HCT116 (cell line): ENCODE measurements at regions not wholly inside any gene's neighbourhood (a gene's known extent, or its start where the extent isn't known, plus 50 kb on each side); places are given as distances from the start of the nearest gene placed in this dataset.

Experiments
- ATAC-seq: fragments of 200-7000 bp; cut with Tn5 transposase; 2 replicates; pipeline ENCODE4 v1.9.1; 2020; ENCODE audit warnings: mild to moderate bottlenecking, moderate library complexity
- BruUV-seq: library from RNA; stranded (reverse); fragments of 400-500 nt; replicated peaks from 2 replicates; lab custom pipeline; 2021; lab: Mats Ljungman, UMichigan
- CTCF ChIA-PET: fragments of 300-600 bp; sonication (Branson Sonifier 250); formaldehyde crosslinking; loops from one replicate; lab custom pipeline; 2021; ENCODE audit warnings: antibody characterized with exemption; lab: Charles Lee
- POLR2A ChIA-PET: fragments of 300-600, 350-600 bp; sonication (Branson Sonifier 250); formaldehyde crosslinking; loops from one replicate; lab custom pipeline; 2021; ENCODE audit warnings: antibody characterized with exemption; lab: Charles Lee
- RAD21 ChIA-PET, 2 experiments: fragments of 300-600 bp; sonication (Branson Sonifier 250); formaldehyde crosslinking; loops; one replicate each; lab custom pipeline; 2023; ENCODE audit warnings: low total read pairs in 2 of 2; ENCODE audit not compliant: uncharacterized antibody in 2 of 2, unreplicated experiment in 2 of 2, low non-redundant PET in 1 of 2; lab: Charles Lee
- DNase-seq: peaks from one replicate; pipeline ENCODE4 v3.0.0-alpha.2; 2010; ENCODE audit warnings: low read depth, low spot score
- H2AFZ ChIP-seq: fragments of 200-600 bp; shearing (Covaris generic), sonication (generic); 2 replicates; pipeline ENCODE4 v1.6.1; 2017; ENCODE audit warnings: low read depth, mixed run types, mixed read lengths, antibody characterized with exemption, low read length; ENCODE audit not compliant: poor library complexity, severe bottlenecking
- H3K27ac ChIP-seq: 2 replicates; pipeline ENCODE4 v1.5.1; 2012; ENCODE audit warnings: low read depth, low read length
- H3K27me3 ChIP-seq: fragments of 200-600 bp; sonication (generic); 2 replicates; pipeline ENCODE4 v1.6.1; 2016; ENCODE audit warnings: mixed run types, low read length, mixed read lengths; ENCODE audit not compliant: insufficient read depth
- H3K36me3 ChIP-seq, 2 experiments: fragments of 200-500 bp in 1 of 2; fragments of 200-600 bp in 1 of 2; sonication (Bioruptor generic) in 1 of 2; sonication (generic) in 1 of 2; 2 replicates each; pipeline versions ENCODE4 v1.5.1 to v1.6.1; 2014 to 2016; ENCODE audit warnings: low read length in 2 of 2, inconsistent platforms in 1 of 2, mixed read lengths in 1 of 2, mixed run types in 1 of 2; ENCODE audit not compliant: insufficient read depth in 2 of 2, control insufficient read depth in 1 of 2
- H3K4me1 ChIP-seq, 2 experiments: fragments of 200-600 bp in 1 of 2; sonication (generic) in 1 of 2; 2 replicates each; pipeline versions ENCODE4 v1.5.1 to v1.6.1; 2012 to 2017; ENCODE audit warnings: low read length in 2 of 2, inconsistent platforms in 1 of 2, mild to moderate bottlenecking in 1 of 2, mixed read lengths in 1 of 2, mixed run types in 1 of 2, moderate library complexity in 1 of 2; ENCODE audit not compliant: insufficient read depth in 2 of 2, control insufficient read depth in 1 of 2
- H3K4me2 ChIP-seq: fragments of 200-600 bp; sonication (generic); 2 replicates; pipeline ENCODE4 v1.6.1; 2017; ENCODE audit warnings: mixed run types, low read length, mixed read lengths
- H3K4me3 ChIP-seq, 2 experiments: fragments of 200-600 bp in 1 of 2; sonication (generic) in 1 of 2; replicated peaks in 1 of 2; 2 replicates each; pipeline ENCODE4 v1.5.1; 2011 to 2016; ENCODE audit warnings: low read length in 2 of 2, control low read depth in 1 of 2, low read depth in 1 of 2, mild to moderate bottlenecking in 1 of 2, mixed read lengths in 1 of 2, mixed run types in 1 of 2
- H3K79me2 ChIP-seq: fragments of 200-600 bp; sonication (generic); 2 replicates; pipeline ENCODE4 v1.6.1; 2017; ENCODE audit warnings: mild to moderate bottlenecking, mixed run types, low read length, moderate library complexity, mixed read lengths; ENCODE audit not compliant: insufficient read depth
- H3K9ac ChIP-seq: fragments of 200-600 bp; sonication (generic); 2 replicates; pipeline ENCODE4 v1.6.1; 2016; ENCODE audit warnings: low read length, mixed read lengths
- H3K9me2 ChIP-seq: fragments of 200-600 bp; sonication (generic), shearing (Covaris generic); 2 replicates; pipeline ENCODE4 v1.6.1; 2017; ENCODE audit warnings: mixed run types, mild to moderate bottlenecking, moderate library complexity; ENCODE audit not compliant: insufficient read depth
- H3K9me3 ChIP-seq, 2 experiments: fragments of 200-500 bp in 1 of 2; fragments of 200-600 bp in 1 of 2; sonication (Bioruptor generic) in 1 of 2; sonication (generic) in 1 of 2; 2 replicates each; pipeline ENCODE4 v1.6.1; 2014 to 2017; ENCODE audit warnings: low read length in 2 of 2, mixed read lengths in 2 of 2, inconsistent platforms in 1 of 2, low read depth in 1 of 2, mild to moderate bottlenecking in 1 of 2, mixed run types in 1 of 2, moderate library complexity in 1 of 2; ENCODE audit not compliant: control insufficient read depth in 1 of 2, insufficient read depth in 1 of 2
- H4K20me1 ChIP-seq: fragments of 200-600 bp; sonication (generic), shearing (Covaris generic); 2 replicates; pipeline ENCODE4 v1.6.1; 2017; ENCODE audit warnings: mixed run types, mild to moderate bottlenecking, moderate library complexity; ENCODE audit not compliant: insufficient read depth
- CTCF ChIP-seq, 3 experiments: fragments of 200-600 bp in 1 of 3; sonication (generic) in 1 of 3; IDR thresholded peaks in 2 of 3; conservative IDR thresholded peaks in 1 of 3; 2 replicates each; pipeline ENCODE4 v1.5.1; 2012 to 2017; ENCODE audit warnings: low read depth in 2 of 3, low read length in 2 of 3, antibody characterized with exemption in 1 of 3, borderline replicate concordance in 1 of 3, control low read depth in 1 of 3, mild to moderate bottlenecking in 1 of 3, mixed read lengths in 1 of 3, mixed run types in 1 of 3, moderate library complexity in 1 of 3; ENCODE audit not compliant: insufficient read depth in 1 of 3
- EGR1 ChIP-seq: IDR thresholded peaks from 2 replicates; pipeline ENCODE4 v1.6.1; 2012; ENCODE audit warnings: low read depth
- ELF1 ChIP-seq: IDR thresholded peaks from 2 replicates; pipeline ENCODE4 v1.6.1; 2012; ENCODE audit warnings: low read depth, borderline replicate concordance
- EZH2phosphoT487 ChIP-seq: fragments of 200-600 bp; IDR thresholded peaks from 2 replicates; pipeline ENCODE4 v1.6.1; 2018; ENCODE audit warnings: antibody characterized with exemption, borderline replicate concordance
- FOSL1 ChIP-seq: IDR thresholded peaks from 2 replicates; pipeline ENCODE4 v1.6.1; 2012; ENCODE audit warnings: low read depth
- JUND ChIP-seq: IDR thresholded peaks from 2 replicates; pipeline ENCODE4 v1.6.1; 2012
- MAX ChIP-seq: IDR thresholded peaks from 2 replicates; pipeline ENCODE4 v1.6.1; 2012
- POLR2A ChIP-seq: IDR thresholded peaks from 2 replicates; pipeline ENCODE4 v1.7.0; 2011; ENCODE audit warnings: borderline replicate concordance; ENCODE audit not compliant: insufficient read depth, insufficient read length; ENCODE audit errors: extremely low read depth
- RAD21 ChIP-seq: IDR thresholded peaks from 2 replicates; pipeline ENCODE4 v1.6.1; 2012; ENCODE audit warnings: low read depth, mild to moderate bottlenecking
- SIN3A ChIP-seq: IDR thresholded peaks from 2 replicates; pipeline ENCODE4 v1.6.1; 2012; ENCODE audit warnings: low read depth
- SP1 ChIP-seq: IDR thresholded peaks from 2 replicates; pipeline ENCODE4 v1.6.1; 2012; ENCODE audit warnings: low read depth
- TCF7L2 ChIP-seq: IDR thresholded peaks from 2 replicates; pipeline ENCODE4 v1.7.0; 2011; ENCODE audit warnings: borderline replicate concordance, inconsistent platforms; ENCODE audit not compliant: insufficient read depth, insufficient read length; ENCODE audit errors: extremely low read depth
- YY1 ChIP-seq: IDR thresholded peaks from 2 replicates; pipeline ENCODE4 v1.6.1; 2011; ENCODE audit warnings: low read length, low read depth, moderate library complexity, mild to moderate bottlenecking; ENCODE audit not compliant: insufficient replicate concordance; ENCODE audit errors: extremely low read depth
- ZBTB33 ChIP-seq: IDR thresholded peaks from 2 replicates; pipeline ENCODE4 v1.6.1; 2011; ENCODE audit warnings: mild to moderate bottlenecking, low read length, moderate library complexity; ENCODE audit not compliant: insufficient replicate concordance; ENCODE audit errors: extremely low read depth
- ZFX ChIP-seq: fragments of 450-650 bp; IDR thresholded peaks from 2 replicates; pipeline ENCODE4 v1.6.1; 2017
- ZNF274 ChIP-seq: fragments of 200-500 bp; sonication (Bioruptor generic); IDR thresholded peaks from 2 replicates; pipeline ENCODE4 v1.6.1; 2014; ENCODE audit warnings: mild to moderate bottlenecking, low read depth, low read length, inconsistent platforms
- intact Hi-C: fragments of 100-400 bp; cut with micrococcal nuclease; formaldehyde crosslinking; loops from 2 replicates; pipeline ENCODE4 v1.10.0; 2022

GRCh38 chrX:5788910-5789309 is 439.8 kb downstream of the NLGN4X start:
- DNase-seq: no peak
- Histone ChIP-seq H3K4me3 (no peak overlapping the region), H3K4me2 (no peak overlapping the region), H2AFZ (no peak overlapping the region), H3K27me3 (no peaks in the 10 kb centered on the region), H3K9me2 (no peaks in the 10 kb centered on the region), H3K79me2 (no peaks in the 10 kb centered on the region), H3K27ac (no peak overlapping the region), H3K9me3 (no peaks in the 10 kb centered on the region; a peak in 1 of 4 replicates), H3K9ac (no peak overlapping the region), H4K20me1 (no peaks in the 10 kb centered on the region), H3K4me1 (no peaks in the 10 kb centered on the region), H3K36me3 (no peaks in the 10 kb centered on the region)
- no TSS peak for BruUV-seq
- no peak for ATAC-seq
- ChIA-PET CTCF (no interaction called here), RAD21 (no interaction called here), POLR2A (no interaction called here)
- TF ChIP-seq YY1: no peak
- no peak for TF ChIP-seq RAD21
- TF ChIP-seq FOSL1: no peak
- intact Hi-C loops: no loop called here

- POLR2A ChIA-PET: no interaction called here
- no TSS peak for BruUV-seq
- H3K27me3 ChIP-seq: no peaks in the 10 kb centered on the region
Observed at GRCh38 chrX:5780821-5781220, 447.8 kb downstream of the NLGN4X start.

More at GRCh38 chrX:5780821-5781220, 447.8 kb downstream of the NLGN4X start:
- no peak overlapping the region for H3K4me3 ChIP-seq
- H3K9me3 ChIP-seq: no peaks in the 10 kb centered on the region; a peak in 1 of 4 replicates
- no peak overlapping the region for H3K4me2 ChIP-seq
- no peaks in the 10 kb centered on the region for H3K4me1 ChIP-seq
- RAD21 ChIA-PET: no interaction called here
- no peaks in the 10 kb centered on the region for H3K9me2 ChIP-seq
- H3K9ac ChIP-seq: no peak overlapping the region
- no peak overlapping the region for H3K27ac ChIP-seq
- H3K36me3 ChIP-seq: no peaks in the 10 kb centered on the region
- DNase-seq (no peak), ATAC-seq (no peak)
- TF ChIP-seq CTCF (IDR thresholded peaks at IDR 0.05 in 2 of 3, conservative IDR thresholded peaks at IDR 0.05 in 1 of 3; ENCODE audit: borderline replicate concordance in 1 of 3, insufficient read depth in 1 of 3, low read depth in 2 of 3, low read length in 2 of 3) (no peak), EZH2phosphoT487 (no peak), SP1 (no peak), SIN3A (no peak), RAD21 (no peak), EGR1 (no peak), JUND (no peak), MAX (no peak), ZBTB33 (no peak), POLR2A (no peak), ELF1 (no peak), ZNF274 (no peak), TCF7L2 (no peak), ZFX (no peak)
- no peak overlapping the region for H2AFZ ChIP-seq
- no peaks in the 10 kb centered on the region for H4K20me1 ChIP-seq
- CTCF ChIA-PET: no interaction called here
- H3K79me2 ChIP-seq: no peaks in the 10 kb centered on the region
- intact Hi-C loops: no loop called here
